HepG2 (cell line): ENCODE measurements at regions not wholly inside any gene's neighbourhood (a gene's known extent, or its start where the extent isn't known, plus 50 kb on each side); places are given as distances from the start of the nearest gene placed in this dataset.

Experiments
- BCL6 ChIP-seq: IDR thresholded peaks from 2 replicates; pipeline ENCODE4 v1.6.1; 2016; ENCODE audit warnings: missing genetic modification reagents, missing compliant biosample characterization
- BHLHE40 ChIP-seq: IDR thresholded peaks from 2 replicates; pipeline ENCODE4 v1.6.1; 2011; ENCODE audit warnings: low read length, improper control_type of control experiment
- CAMTA2 ChIP-seq: sonication (generic); formaldehyde crosslinking; IDR thresholded peaks from 2 replicates; pipeline ENCODE4 v1.4.0; 2020; ENCODE audit warnings: mild to moderate bottlenecking, missing genetic modification reagents, borderline replicate concordance
- EED ChIP-seq: sonication (generic); formaldehyde crosslinking; IDR thresholded peaks from 2 replicates; pipeline ENCODE4 v1.5.0; 2020; ENCODE audit warnings: mild to moderate bottlenecking, missing genetic modification reagents
- FIP1L1 ChIP-seq: fragments of 200-400 bp; formaldehyde crosslinking; IDR thresholded peaks from 2 replicates; pipeline ENCODE4 v1.6.1; 2018; ENCODE audit warnings: low read depth, mild to moderate bottlenecking, low read length, moderate library complexity, borderline replicate concordance; ENCODE audit not compliant: insufficient read depth
- KAT8 ChIP-seq: IDR thresholded peaks from 2 replicates; pipeline ENCODE4 v1.6.1; 2016; ENCODE audit warnings: missing genetic modification reagents, missing compliant biosample characterization
- MAF1 ChIP-seq: sonication (generic); formaldehyde crosslinking; IDR thresholded peaks from 2 replicates; pipeline ENCODE4 v1.5.0; 2020; ENCODE audit warnings: missing genetic modification reagents, borderline replicate concordance
- MEF2D ChIP-seq: sonication (generic); formaldehyde crosslinking; IDR thresholded peaks from 2 replicates; pipeline ENCODE4 v1.5.1; 2020; ENCODE audit warnings: mild to moderate bottlenecking, missing genetic modification reagents
- PITX1 ChIP-seq: sonication (generic); formaldehyde crosslinking; IDR thresholded peaks from 2 replicates; pipeline ENCODE4 v1.5.1; 2020; ENCODE audit warnings: mild to moderate bottlenecking, missing genetic modification reagents
- SRSF4 ChIP-seq: fragments of 200-400 bp; formaldehyde crosslinking; IDR thresholded peaks from one replicate; pipeline ENCODE4 v1.6.1; 2018; ENCODE audit warnings: mild to moderate bottlenecking, low read depth, low read length, moderate library complexity; ENCODE audit not compliant: poor library complexity, severe bottlenecking
- ZNF274 ChIP-seq: sonication (generic); formaldehyde crosslinking; IDR thresholded peaks from 2 replicates; pipeline ENCODE4 v1.5.1; 2020; ENCODE audit warnings: mild to moderate bottlenecking, missing genetic modification reagents
- ZNF33A ChIP-seq: sonication (generic); formaldehyde crosslinking; IDR thresholded peaks from 2 replicates; pipeline ENCODE4 v1.5.1; 2020; ENCODE audit warnings: missing genetic modification reagents, mild to moderate bottlenecking, moderate library complexity, borderline replicate concordance
- ZNF33B ChIP-seq: sonication (generic); formaldehyde crosslinking; IDR thresholded peaks from 2 replicates; pipeline ENCODE4 v1.5.1; 2020; ENCODE audit warnings: mild to moderate bottlenecking, missing genetic modification reagents
- ZNF557 ChIP-seq: sonication (generic); formaldehyde crosslinking; IDR thresholded peaks from 2 replicates; pipeline ENCODE4 v1.4.0; 2020; ENCODE audit warnings: missing genetic modification reagents
- ZNF879 ChIP-seq: sonication (generic); formaldehyde crosslinking; IDR thresholded peaks from 2 replicates; pipeline ENCODE4 v1.8.1; 2023; ENCODE audit warnings: missing genetic modification reagents
- TF ChIP-seq, protein P1 (sequence below): sonication (generic); formaldehyde crosslinking; IDR thresholded peaks from 2 replicates; pipeline ENCODE4 v1.5.0; 2020; ENCODE audit warnings: mild to moderate bottlenecking, missing genetic modification reagents
- TF ChIP-seq, protein P2 (sequence below): sonication (generic); formaldehyde crosslinking; IDR thresholded peaks from 2 replicates; pipeline ENCODE4 v1.8.1; 2023; ENCODE audit warnings: mild to moderate bottlenecking, missing genetic modification reagents
- TF ChIP-seq, protein P3 (sequence below): sonication (generic); formaldehyde crosslinking; conservative IDR thresholded peaks from 2 replicates; pipeline ENCODE4 v1.4.0; 2020; ENCODE audit warnings: mild to moderate bottlenecking, missing genetic modification reagents, moderate library complexity
- TF ChIP-seq, protein P4 (sequence below): sonication (generic); formaldehyde crosslinking; conservative IDR thresholded peaks from 2 replicates; pipeline ENCODE4 v1.4.0; 2020; ENCODE audit warnings: missing genetic modification reagents

DNA sequence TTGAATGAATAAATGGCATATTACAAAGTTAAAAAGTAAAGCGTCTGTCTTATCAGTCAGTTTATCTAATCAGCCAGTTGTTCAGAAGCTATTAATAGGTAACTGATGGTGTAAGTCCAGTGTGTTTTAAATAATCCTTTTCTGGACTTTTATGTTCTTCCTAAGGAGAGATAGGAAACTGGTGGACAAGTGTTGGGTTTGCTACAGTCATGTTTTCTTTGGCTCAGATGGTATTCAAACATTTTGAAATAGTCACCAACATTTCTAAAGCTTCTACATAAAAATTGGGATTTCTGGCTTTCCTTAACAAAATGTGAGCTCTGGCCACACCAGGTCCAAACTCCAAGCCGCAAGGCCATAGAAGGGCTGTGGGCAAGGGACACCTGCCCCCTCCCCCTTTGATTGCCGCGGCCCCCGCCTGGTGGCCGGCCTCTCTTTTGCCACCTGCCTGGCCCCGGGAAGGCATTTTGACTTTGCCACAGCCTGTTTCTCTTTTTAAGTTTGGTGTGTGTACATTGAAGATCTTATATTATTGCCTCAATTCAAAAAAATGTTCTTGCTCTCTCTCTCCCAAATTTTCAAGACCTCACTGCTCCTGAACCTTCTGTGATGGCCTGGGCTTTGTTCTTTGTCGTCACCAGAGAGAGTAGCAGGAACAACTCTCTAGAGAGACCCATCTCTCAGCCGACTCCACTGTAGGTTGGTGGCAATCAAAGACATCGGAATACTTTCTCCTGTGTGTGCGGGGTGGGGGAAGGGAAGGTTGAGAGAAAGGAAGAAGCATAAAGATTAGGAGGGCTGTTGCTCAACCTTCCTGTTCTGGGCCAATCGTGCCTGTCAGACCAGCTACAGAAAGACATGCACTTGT is 84.0 kb upstream of the ZNF217 start (continued):
- TF ChIP-seq ZNF33A (CRISPR knock-in tag) (0 out of 2 replicates have a peak, but pooled peaks have one; percentile 93), MAF1 (no peak), FIP1L1 (no peak), ZNF879 (peak; percentile 33; the same call in 1 of the 2 replicates), ZNF33B (CRISPR knock-in tag) (peak; percentile 89), MEF2D (CRISPR knock-in tag) (peak; percentile 90), BCL6 (peak; percentile 49), PITX1 (peak; percentile 94), BHLHE40 (peak; percentile 51; the same call in 1 of the 2 replicates), CAMTA2 (CRISPR knock-in tag) (0 out of 2 replicates have a peak, but pooled peaks have one; percentile 75), SRSF4 (no peak), ZNF557 (peak; percentile 69; the same call in 1 of the 2 replicates), ZNF274 (CRISPR knock-in tag) (peak; percentile 74; the same call in 1 of the 2 replicates), KAT8 (CRISPR knock-in tag) (peak; percentile 71), EED (no peak; the same call in 1 of the 2 replicates)
- TF ChIP-seq, protein P1, sequence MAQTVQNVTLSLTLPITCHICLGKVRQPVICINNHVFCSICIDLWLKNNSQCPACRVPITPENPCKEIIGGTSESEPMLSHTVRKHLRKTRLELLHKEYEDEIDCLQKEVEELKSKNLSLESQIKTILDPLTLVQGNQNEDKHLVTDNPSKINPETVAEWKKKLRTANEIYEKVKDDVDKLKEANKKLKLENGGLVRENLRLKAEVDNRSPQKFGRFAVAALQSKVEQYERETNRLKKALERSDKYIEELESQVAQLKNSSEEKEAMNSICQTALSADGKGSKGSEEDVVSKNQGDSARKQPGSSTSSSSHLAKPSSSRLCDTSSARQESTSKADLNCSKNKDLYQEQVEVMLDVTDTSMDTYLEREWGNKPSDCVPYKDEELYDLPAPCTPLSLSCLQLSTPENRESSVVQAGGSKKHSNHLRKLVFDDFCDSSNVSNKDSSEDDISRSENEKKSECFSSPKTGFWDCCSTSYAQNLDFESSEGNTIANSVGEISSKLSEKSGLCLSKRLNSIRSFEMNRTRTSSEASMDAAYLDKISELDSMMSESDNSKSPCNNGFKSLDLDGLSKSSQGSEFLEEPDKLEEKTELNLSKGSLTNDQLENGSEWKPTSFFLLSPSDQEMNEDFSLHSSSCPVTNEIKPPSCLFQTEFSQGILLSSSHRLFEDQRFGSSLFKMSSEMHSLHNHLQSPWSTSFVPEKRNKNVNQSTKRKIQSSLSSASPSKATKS: peak; percentile 77
- TF ChIP-seq, protein P2, sequence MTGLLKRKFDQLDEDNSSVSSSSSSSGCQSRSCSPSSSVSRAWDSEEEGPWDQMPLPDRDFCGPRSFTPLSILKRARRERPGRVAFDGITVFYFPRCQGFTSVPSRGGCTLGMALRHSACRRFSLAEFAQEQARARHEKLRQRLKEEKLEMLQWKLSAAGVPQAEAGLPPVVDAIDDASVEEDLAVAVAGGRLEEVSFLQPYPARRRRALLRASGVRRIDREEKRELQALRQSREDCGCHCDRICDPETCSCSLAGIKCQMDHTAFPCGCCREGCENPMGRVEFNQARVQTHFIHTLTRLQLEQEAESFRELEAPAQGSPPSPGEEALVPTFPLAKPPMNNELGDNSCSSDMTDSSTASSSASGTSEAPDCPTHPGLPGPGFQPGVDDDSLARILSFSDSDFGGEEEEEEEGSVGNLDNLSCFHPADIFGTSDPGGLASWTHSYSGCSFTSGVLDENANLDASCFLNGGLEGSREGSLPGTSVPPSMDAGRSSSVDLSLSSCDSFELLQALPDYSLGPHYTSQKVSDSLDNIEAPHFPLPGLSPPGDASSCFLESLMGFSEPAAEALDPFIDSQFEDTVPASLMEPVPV (CRISPR knock-in tag): no peak
- TF ChIP-seq, protein P3, sequence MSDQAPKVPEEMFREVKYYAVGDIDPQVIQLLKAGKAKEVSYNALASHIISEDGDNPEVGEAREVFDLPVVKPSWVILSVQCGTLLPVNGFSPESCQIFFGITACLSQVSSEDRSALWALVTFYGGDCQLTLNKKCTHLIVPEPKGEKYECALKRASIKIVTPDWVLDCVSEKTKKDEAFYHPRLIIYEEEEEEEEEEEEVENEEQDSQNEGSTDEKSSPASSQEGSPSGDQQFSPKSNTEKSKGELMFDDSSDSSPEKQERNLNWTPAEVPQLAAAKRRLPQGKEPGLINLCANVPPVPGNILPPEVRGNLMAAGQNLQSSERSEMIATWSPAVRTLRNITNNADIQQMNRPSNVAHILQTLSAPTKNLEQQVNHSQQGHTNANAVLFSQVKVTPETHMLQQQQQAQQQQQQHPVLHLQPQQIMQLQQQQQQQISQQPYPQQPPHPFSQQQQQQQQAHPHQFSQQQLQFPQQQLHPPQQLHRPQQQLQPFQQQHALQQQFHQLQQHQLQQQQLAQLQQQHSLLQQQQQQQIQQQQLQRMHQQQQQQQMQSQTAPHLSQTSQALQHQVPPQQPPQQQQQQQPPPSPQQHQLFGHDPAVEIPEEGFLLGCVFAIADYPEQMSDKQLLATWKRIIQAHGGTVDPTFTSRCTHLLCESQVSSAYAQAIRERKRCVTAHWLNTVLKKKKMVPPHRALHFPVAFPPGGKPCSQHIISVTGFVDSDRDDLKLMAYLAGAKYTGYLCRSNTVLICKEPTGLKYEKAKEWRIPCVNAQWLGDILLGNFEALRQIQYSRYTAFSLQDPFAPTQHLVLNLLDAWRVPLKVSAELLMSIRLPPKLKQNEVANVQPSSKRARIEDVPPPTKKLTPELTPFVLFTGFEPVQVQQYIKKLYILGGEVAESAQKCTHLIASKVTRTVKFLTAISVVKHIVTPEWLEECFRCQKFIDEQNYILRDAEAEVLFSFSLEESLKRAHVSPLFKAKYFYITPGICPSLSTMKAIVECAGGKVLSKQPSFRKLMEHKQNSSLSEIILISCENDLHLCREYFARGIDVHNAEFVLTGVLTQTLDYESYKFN (CRISPR knock-in tag): peak; percentile 97
- TF ChIP-seq, protein P4, sequence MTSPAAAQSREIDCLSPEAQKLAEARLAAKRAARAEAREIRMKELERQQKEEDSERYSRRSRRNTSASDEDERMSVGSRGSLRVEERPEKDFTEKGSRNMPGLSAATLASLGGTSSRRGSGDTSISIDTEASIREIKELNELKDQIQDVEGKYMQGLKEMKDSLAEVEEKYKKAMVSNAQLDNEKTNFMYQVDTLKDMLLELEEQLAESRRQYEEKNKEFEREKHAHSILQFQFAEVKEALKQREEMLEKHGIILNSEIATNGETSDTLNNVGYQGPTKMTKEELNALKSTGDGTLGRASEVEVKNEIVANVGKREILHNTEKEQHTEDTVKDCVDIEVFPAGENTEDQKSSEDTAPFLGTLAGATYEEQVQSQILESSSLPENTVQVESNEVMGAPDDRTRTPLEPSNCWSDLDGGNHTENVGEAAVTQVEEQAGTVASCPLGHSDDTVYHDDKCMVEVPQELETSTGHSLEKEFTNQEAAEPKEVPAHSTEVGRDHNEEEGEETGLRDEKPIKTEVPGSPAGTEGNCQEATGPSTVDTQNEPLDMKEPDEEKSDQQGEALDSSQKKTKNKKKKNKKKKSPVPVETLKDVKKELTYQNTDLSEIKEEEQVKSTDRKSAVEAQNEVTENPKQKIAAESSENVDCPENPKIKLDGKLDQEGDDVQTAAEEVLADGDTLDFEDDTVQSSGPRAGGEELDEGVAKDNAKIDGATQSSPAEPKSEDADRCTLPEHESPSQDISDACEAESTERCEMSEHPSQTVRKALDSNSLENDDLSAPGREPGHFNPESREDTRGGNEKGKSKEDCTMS: no peak
